ENCODE measurements at regions not wholly inside any gene's neighbourhood (a gene's known extent, or its start where the extent isn't known, plus 50 kb on each side); places are given as distances from the start of the nearest gene placed in this dataset.

GRCh38 chr12:77629141-77629540, 201.6 kb upstream of the NAV3 start:
- TF ChIP-seq POLR2A (IDR thresholded peaks at IDR 0.05; ENCODE audit: low read depth, low read length) (no peak), POLR2AphosphoS5 (IDR thresholded peaks at IDR 0.05; ENCODE audit: low read depth, low read length) (no peak), TAF1 (IDR thresholded peaks at IDR 0.05; ENCODE audit: borderline replicate concordance, low read depth, low read length) (no peak)

All from GM12892 (cell line).